ENCODE measurements at regions not wholly inside any gene's neighbourhood (a gene's known extent, or its start where the extent isn't known, plus 50 kb on each side); places are given as distances from the start of the nearest gene placed in this dataset.

DNA sequence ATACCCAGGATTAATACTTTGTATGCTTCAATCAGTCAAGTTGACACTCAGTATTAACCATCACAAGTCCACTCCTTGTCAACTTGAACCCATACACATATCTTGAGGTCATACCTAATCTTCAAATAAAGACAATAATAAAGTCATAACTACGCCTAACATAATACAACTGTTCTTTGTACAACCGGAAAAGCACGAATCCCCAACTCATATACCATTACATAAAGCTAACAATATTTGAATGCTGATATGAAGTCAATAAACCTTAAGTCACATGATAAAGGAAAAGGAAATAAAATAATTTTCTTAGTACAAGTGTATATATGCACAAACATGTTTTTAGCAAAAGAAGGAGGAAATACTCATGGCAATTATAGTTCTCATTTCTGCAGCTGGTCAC lies 770.6 kb upstream of the GYPC start:
- TF ChIP-seq, protein P1, sequence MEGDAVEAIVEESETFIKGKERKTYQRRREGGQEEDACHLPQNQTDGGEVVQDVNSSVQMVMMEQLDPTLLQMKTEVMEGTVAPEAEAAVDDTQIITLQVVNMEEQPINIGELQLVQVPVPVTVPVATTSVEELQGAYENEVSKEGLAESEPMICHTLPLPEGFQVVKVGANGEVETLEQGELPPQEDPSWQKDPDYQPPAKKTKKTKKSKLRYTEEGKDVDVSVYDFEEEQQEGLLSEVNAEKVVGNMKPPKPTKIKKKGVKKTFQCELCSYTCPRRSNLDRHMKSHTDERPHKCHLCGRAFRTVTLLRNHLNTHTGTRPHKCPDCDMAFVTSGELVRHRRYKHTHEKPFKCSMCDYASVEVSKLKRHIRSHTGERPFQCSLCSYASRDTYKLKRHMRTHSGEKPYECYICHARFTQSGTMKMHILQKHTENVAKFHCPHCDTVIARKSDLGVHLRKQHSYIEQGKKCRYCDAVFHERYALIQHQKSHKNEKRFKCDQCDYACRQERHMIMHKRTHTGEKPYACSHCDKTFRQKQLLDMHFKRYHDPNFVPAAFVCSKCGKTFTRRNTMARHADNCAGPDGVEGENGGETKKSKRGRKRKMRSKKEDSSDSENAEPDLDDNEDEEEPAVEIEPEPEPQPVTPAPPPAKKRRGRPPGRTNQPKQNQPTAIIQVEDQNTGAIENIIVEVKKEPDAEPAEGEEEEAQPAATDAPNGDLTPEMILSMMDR (conservative IDR thresholded peaks at IDR 0.05 in 1 of 2, IDR thresholded peaks at IDR 0.05 in 1 of 2; ENCODE audit: extremely low read depth in 1 of 2, insufficient read depth in 1 of 2, low read depth in 1 of 2, low read length in 2 of 2): no peak
- TF ChIP-seq EZH2 (IDR thresholded peaks at IDR 0.05; ENCODE audit: borderline replicate concordance, low read length): no peak
